Pancreas (tissue), 10 donors: ENCODE measurements at regions not wholly inside any gene's neighbourhood (a gene's known extent, or its start where the extent isn't known, plus 50 kb on each side); places are given as distances from the start of the nearest gene placed in this dataset.

Source experiments
- ATAC-seq, 4 donors: fragments of 200-7000 bp; cut with Tn5 transposase; one replicate each; pipeline versions ENCODE4 v1.8.0 to v1.9.1; 2020; ENCODE audit warnings: mild to moderate bottlenecking in 4 of 4, moderate library complexity in 4 of 4
- DNase-seq, 6 donors: peaks; one replicate each; pipeline ENCODE4 v3.0.0-alpha.2; 2020
- FAIRE-seq: peaks from 2 replicates; lab custom pipeline; 2012; peaks lifted over from hg19 to GRCh38; lab: Jason Lieb, UNC
- H3K27ac ChIP-seq, 4 donors: fragments of 200-600 bp; sonication (generic); 1 replicate in 3 of 4; 2 replicates in 1 of 4; pipeline versions ENCODE4 v1.5.0 to v1.8.0; 2020
- H3K27me3 ChIP-seq, 4 donors: fragments of 200-600 bp; one replicate each; pipeline ENCODE4 v1.8.0; 2021
- H3K36me3 ChIP-seq, 3 donors: fragments of 200-600 bp; sonication (generic) in 1 of 3; one replicate each; pipeline versions ENCODE4 v1.5.0 to v1.8.0; 2020 to 2021
- H3K4me1 ChIP-seq, 3 donors: fragments of 200-600 bp; one replicate each; pipeline ENCODE4 v1.8.0; 2021
- H3K4me3 ChIP-seq, 4 donors: fragments of 200-600 bp; sonication (generic) in 2 of 4; one replicate each; pipeline versions ENCODE4 v1.5.0 to v1.8.0; 2020 to 2021
- H3K9me3 ChIP-seq, 4 donors: fragments of 200-600 bp; one replicate each; pipeline ENCODE4 v1.8.0; 2021
- CTCF ChIP-seq, 4 donors: fragments of 200-600 bp; sonication (generic) in 3 of 4; IDR thresholded peaks; one replicate each; pipeline versions ENCODE4 v1.5.0 to v1.8.0; 2021; ENCODE audit warnings: antibody characterized with exemption in 4 of 4
- WGBS, 2 donors: extraction: QIAGEN DNeasy Blood & Tissue Kit; methylation state at CpG; one replicate each; pipeline ENCODE4 v1.1.7; 2013; 5-methylcytosine and 5-hydroxymethylcytosine counted together
- intact Hi-C, 3 donors: fragments of 100-400 bp; cut with DNase I; formaldehyde crosslinking; loops; one replicate each; pipeline versions ENCODE4 v1.11.1 to v1.14.2; 2022
- donor health status: healthy with polysubstance abuse.
- donor health status: DM: no; HTN: no; CAD: no; lungs with moderate emphysema.
- donor health status: DM: no; HTN: no; CAD: no.
- donor health status: control.
- donor health status: control.
- donor health status: Bipolar disorder and iron deficiency.
- donor health status: DM: yes; HTN: yes; CAD: no.
- donor health status: DM: no; HTN: no; CAD: no.
- donor health status: DM: no; HTN: no; CAD: no.
- donor health status: DM: yes; HTN: yes; CAD: no.

GRCh38 chr1:30645807-30646206, 77.6 kb downstream of the MATN1 start:
- whole genome bisulfite sequencing, 2 donors, result 68 to 92% methylated on average over 3 of the region's 3 CpGs
- Histone ChIP-seq H3K4me3 (no peak overlapping the region), H3K27me3 (no peaks in the 10 kb centered on the region), H3K9me3 (no peaks in the 10 kb centered on the region), H3K27ac (no peak overlapping the region), H3K36me3 (no peaks in the 10 kb centered on the region), H3K4me1 (peaks cover 0 to 6% (median 0%) of the 10 kb centered on the region in 3 donors)
- intact Hi-C loops, result no loop called here
- ATAC-seq, result no peak
- no peak for FAIRE-seq
- DNase-seq, result peak in 1 of 6 donors; percentile 11
- TF ChIP-seq CTCF (IDR thresholded peaks at IDR 0.05), result no peak

DNA sequence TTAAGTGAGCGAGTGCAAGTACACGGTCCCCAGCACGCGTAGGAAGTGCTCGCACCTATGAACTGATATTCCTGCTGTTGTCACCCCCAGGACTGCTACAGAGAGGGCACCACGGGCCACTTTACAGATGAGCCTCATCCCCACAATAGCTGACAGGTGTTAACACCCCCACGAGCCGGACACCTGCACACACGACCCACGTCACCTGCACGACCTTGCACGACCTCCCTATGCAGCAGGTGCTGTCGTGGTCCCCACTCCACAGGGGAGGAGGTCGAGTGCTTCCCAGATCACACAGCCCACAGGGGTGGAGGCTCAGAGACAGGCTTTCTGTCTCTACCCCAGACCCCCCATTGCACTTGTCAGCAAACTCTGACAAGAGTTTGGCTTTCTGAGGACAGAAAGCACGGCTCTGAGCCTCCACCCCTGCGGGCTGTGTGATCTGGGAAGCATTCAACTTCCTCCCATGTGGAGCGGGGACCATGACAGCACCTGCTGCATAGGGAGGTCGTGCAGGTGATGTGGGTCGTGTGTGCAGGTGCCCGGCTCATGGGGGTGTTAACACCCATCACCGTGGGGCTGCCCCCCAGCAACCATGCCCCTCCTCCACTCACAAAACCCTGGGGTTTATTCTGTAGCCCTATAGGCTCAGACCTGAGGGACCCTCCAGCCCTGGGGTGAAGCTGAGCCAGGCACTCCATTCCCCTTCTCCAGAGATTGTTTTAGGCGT, 80.8 kb downstream of the MATN1 start:
- no peak for TF ChIP-seq CTCF (IDR thresholded peaks at IDR 0.05)
- 51 to 58% methylated on average over 22 of the region's 22 CpGs for WGBS, 2 donors
- no peaks in the 10 kb centered on the region for H3K27me3 ChIP-seq
- FAIRE-seq (no peak), ATAC-seq (no peak), DNase-seq (no peak)
- no peaks in the 10 kb centered on the region for H3K36me3 ChIP-seq
- intact Hi-C loops, result no loop called here
- H3K27ac ChIP-seq, result no peak overlapping the region
- no peaks in the 10 kb centered on the region for H3K9me3 ChIP-seq
- no peaks in the 10 kb centered on the region for H3K4me1 ChIP-seq
- H3K4me3 ChIP-seq, result no peak overlapping the region

GRCh38 chr1:30641572-30642353, 81.6 kb downstream of the MATN1 start:
- no peak for FAIRE-seq

GRCh38 chr1:30639881-30640452, 83.4 kb downstream of the MATN1 start:
- Histone ChIP-seq H3K27me3 (no peaks in the 10 kb centered on the region), H3K4me1 (no peaks in the 10 kb centered on the region), H3K36me3 (no peaks in the 10 kb centered on the region), H3K4me3 (no peak overlapping the region), H3K27ac (no peak overlapping the region), H3K9me3 (no peaks in the 10 kb centered on the region)
- ATAC-seq (no peak), FAIRE-seq (no peak), DNase-seq (no peak)
- 58% methylated on average over 13 of the region's 13 CpGs for WGBS, 2 donors
- no peak for TF ChIP-seq CTCF (IDR thresholded peaks at IDR 0.05)
- intact Hi-C loops, result no loop called here

More at GRCh38 chr1:30641572-30642353, 81.6 kb downstream of the MATN1 start:
- H3K27me3 ChIP-seq, result no peaks in the 10 kb centered on the region
- no peak for TF ChIP-seq CTCF (IDR thresholded peaks at IDR 0.05)
- no peaks in the 10 kb centered on the region for H3K9me3 ChIP-seq
- H3K27ac ChIP-seq, result no peak overlapping the region
- 70 to 71% methylated on average over 13 of the region's 13 CpGs for WGBS, 2 donors
- no peak overlapping the region for H3K4me3 ChIP-seq
- no peak for DNase-seq
- H3K4me1 ChIP-seq, result no peaks in the 10 kb centered on the region
- intact Hi-C loops, result no loop called here
- H3K36me3 ChIP-seq, result no peaks in the 10 kb centered on the region
- ATAC-seq, result no peak
